Right lobe of liver (tissue), 4 donors: ENCODE measurements at regions not wholly inside any gene's neighbourhood (a gene's known extent, or its start where the extent isn't known, plus 50 kb on each side); places are given as distances from the start of the nearest gene placed in this dataset.

Experiments
- CTCF ChIP-seq, 4 donors: fragments of 200-600 bp in 3 of 4; fragments of 450-650 bp in 1 of 4; IDR thresholded peaks; one replicate each; pipeline versions ENCODE4 v1.5.1 to v1.8.0; 2016 to 2022; ENCODE audit warnings: antibody characterized with exemption in 4 of 4, mild to moderate bottlenecking in 2 of 4
- POLR2A ChIP-seq: fragments of 450-650 bp; IDR thresholded peaks from one replicate; pipeline ENCODE4 v1.6.1; 2017; ENCODE audit warnings: antibody characterized with exemption, mild to moderate bottlenecking
- donor health status: DM: no; HTN: no; CAD: no.
- donor health status: DM: no; HTN: no; CAD: no.
- donor health status: DM: no; HTN: yes; CAD: no.

DNA sequence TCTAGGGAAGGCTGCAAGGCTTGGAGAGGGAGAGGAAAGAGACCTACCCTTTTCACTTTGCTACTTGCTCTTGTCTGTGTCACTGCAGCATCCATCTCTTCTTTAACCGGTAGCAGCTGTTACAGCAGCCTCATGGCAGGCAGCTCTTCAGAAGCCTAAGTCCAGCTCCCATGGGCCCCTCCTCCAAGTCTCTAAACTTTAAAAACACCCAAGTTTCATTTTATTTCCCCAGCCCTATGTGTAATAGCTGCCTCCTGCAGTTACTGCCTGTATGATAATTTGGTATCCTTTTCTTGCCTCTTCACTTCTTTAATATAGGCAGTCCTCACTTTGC is 313.1 kb upstream of the PIK3R1 start:
- no peak for TF ChIP-seq CTCF (IDR thresholded peaks at IDR 0.05)
- no peak for TF ChIP-seq POLR2A
